ENCODE measurements at regions not wholly inside any gene's neighbourhood (a gene's known extent, or its start where the extent isn't known, plus 50 kb on each side); places are given as distances from the start of the nearest gene placed in this dataset.

GRCh38 chr4:184289179-184289535, 71.5 kb upstream of the ENPP6 start:
- no peak for TF ChIP-seq CTCF (IDR thresholded peaks at IDR 0.05 in 8 of 11, conservative IDR thresholded peaks at IDR 0.05 in 3 of 11)
- TF ChIP-seq POLR2A (IDR thresholded peaks at IDR 0.05) = no peak
- TF ChIP-seq POLR2AphosphoS5 (IDR thresholded peaks at IDR 0.05) = no peak

All from spleen (tissue), 7 donors.